ENCODE measurements at regions not wholly inside any gene's neighbourhood (a gene's known extent, or its start where the extent isn't known, plus 50 kb on each side); places are given as distances from the start of the nearest gene placed in this dataset.

GRCh38 chr18:40707797-40708196 lies 1247.2 kb upstream of the PIK3C3 start:
- no peak for DNase-seq (ENCODE audit: low spot score)
- in situ Hi-C loops (cut with HindIII; ENCODE audit: low sequenced_read_pairs): no loop called here

- in situ Hi-C loops (cut with HindIII; ENCODE audit: low sequenced_read_pairs): no loop called here
- no peak for DNase-seq (ENCODE audit: low spot score)
These were observed 1256.9 kb upstream of the PIK3C3 start for GRCh38 chr18:40698129-40698528.

GRCh38 chr18:40695526-40695925 lies 1259.5 kb upstream of the PIK3C3 start:
- DNase-seq (ENCODE audit: low spot score): no peak
- in situ Hi-C loops (cut with HindIII; ENCODE audit: low sequenced_read_pairs): no loop called here

GRCh38 chr18:40692871-40693270 lies 1262.2 kb upstream of the PIK3C3 start:
- in situ Hi-C loops (cut with HindIII; ENCODE audit: low sequenced_read_pairs): no loop called here
- no peak for DNase-seq (ENCODE audit: low spot score)

GRCh38 chr18:40690062-40690461 lies 1265.0 kb upstream of the PIK3C3 start:
- in situ Hi-C loops (cut with HindIII; ENCODE audit: low sequenced_read_pairs): no loop called here
- no peak for DNase-seq (ENCODE audit: low spot score)

GRCh38 chr18:40687399-40687798 lies 1267.6 kb upstream of the PIK3C3 start:
- DNase-seq (ENCODE audit: low spot score): no peak
- in situ Hi-C loops (cut with HindIII; ENCODE audit: low sequenced_read_pairs): no loop called here

GRCh38 chr18:40686836-40687235 lies 1268.2 kb upstream of the PIK3C3 start:
- in situ Hi-C loops (cut with HindIII; ENCODE audit: low sequenced_read_pairs): no loop called here
- DNase-seq (ENCODE audit: low spot score): no peak

- in situ Hi-C loops (cut with HindIII; ENCODE audit: low sequenced_read_pairs): no loop called here
These were observed 1269.8 kb upstream of the PIK3C3 start for GRCh38 chr18:40685219-40685618.

GRCh38 chr18:40678318-40678717 lies 1276.7 kb upstream of the PIK3C3 start:
- in situ Hi-C loops (cut with HindIII; ENCODE audit: low sequenced_read_pairs): no loop called here
- no peak for DNase-seq (ENCODE audit: low spot score)

More at GRCh38 chr18:40685219-40685618, 1269.8 kb upstream of the PIK3C3 start:
- no peak for DNase-seq (ENCODE audit: low spot score)

- in situ Hi-C loops (cut with HindIII; ENCODE audit: low sequenced_read_pairs): no loop called here
- DNase-seq (ENCODE audit: low spot score): no peak
These were observed 1278.4 kb upstream of the PIK3C3 start for GRCh38 chr18:40676668-40677067.

- in situ Hi-C loops (cut with HindIII; ENCODE audit: low sequenced_read_pairs): no loop called here
- no peak for DNase-seq (ENCODE audit: low spot score)
These were observed 1281.9 kb upstream of the PIK3C3 start for GRCh38 chr18:40673150-40673549.

GRCh38 chr18:40672590-40672989 lies 1282.4 kb upstream of the PIK3C3 start:
- in situ Hi-C loops (cut with HindIII; ENCODE audit: low sequenced_read_pairs): no loop called here
- no peak for DNase-seq (ENCODE audit: low spot score)

- in situ Hi-C loops (cut with HindIII; ENCODE audit: low sequenced_read_pairs): no loop called here
- peak; percentile 96 for DNase-seq (ENCODE audit: low spot score)
These were observed 1284.2 kb upstream of the PIK3C3 start for GRCh38 chr18:40670668-40671375.

- DNase-seq (ENCODE audit: low spot score): no peak
- in situ Hi-C loops (cut with HindIII; ENCODE audit: low sequenced_read_pairs): no loop called here
These were observed 1292.1 kb upstream of the PIK3C3 start for GRCh38 chr18:40662898-40663437.

- in situ Hi-C loops (cut with HindIII; ENCODE audit: low sequenced_read_pairs): no loop called here
These were observed 1301.4 kb upstream of the PIK3C3 start for GRCh38 chr18:40653682-40654081.

GRCh38 chr18:40652321-40652720 lies 1302.7 kb upstream of the PIK3C3 start:
- in situ Hi-C loops (cut with HindIII; ENCODE audit: low sequenced_read_pairs): no loop called here
- no peak for DNase-seq (ENCODE audit: low spot score)

More at GRCh38 chr18:40653682-40654081, 1301.4 kb upstream of the PIK3C3 start:
- no peak for DNase-seq (ENCODE audit: low spot score)

GRCh38 chr18:40651163-40651562 lies 1303.9 kb upstream of the PIK3C3 start:
- no peak for DNase-seq (ENCODE audit: low spot score)
- in situ Hi-C loops (cut with HindIII; ENCODE audit: low sequenced_read_pairs): no loop called here

- in situ Hi-C loops (cut with HindIII; ENCODE audit: low sequenced_read_pairs): no loop called here
- no peak for DNase-seq (ENCODE audit: low spot score)
These were observed 1312.3 kb upstream of the PIK3C3 start for GRCh38 chr18:40642692-40643229.

- no peak for DNase-seq (ENCODE audit: low spot score)
- in situ Hi-C loops (cut with HindIII; ENCODE audit: low sequenced_read_pairs): no loop called here
These were observed 1323.7 kb upstream of the PIK3C3 start for GRCh38 chr18:40631319-40631718.

GRCh38 chr18:40630496-40630895 lies 1324.5 kb upstream of the PIK3C3 start:
- in situ Hi-C loops (cut with HindIII; ENCODE audit: low sequenced_read_pairs): no loop called here

GRCh38 chr18:40624959-40625358 lies 1330.1 kb upstream of the PIK3C3 start:
- DNase-seq (ENCODE audit: low spot score): no peak
- in situ Hi-C loops (cut with HindIII; ENCODE audit: low sequenced_read_pairs): no loop called here

More at GRCh38 chr18:40630496-40630895, 1324.5 kb upstream of the PIK3C3 start:
- DNase-seq (ENCODE audit: low spot score): no peak

All from G401 (cell line).